Endodermal cell (in vitro differentiated cells): ENCODE measurements at regions not wholly inside any gene's neighbourhood (a gene's known extent, or its start where the extent isn't known, plus 50 kb on each side); places are given as distances from the start of the nearest gene placed in this dataset.

Experiments used
- DNase-seq: peaks from one replicate; pipeline ENCODE4 v3.0.0-alpha.2; 2017
- H3K27ac ChIP-seq: 2 replicates; pipeline ENCODE4 v1.5.1; 2013; ENCODE audit warnings: mild to moderate bottlenecking, low read depth, low read length, moderate library complexity
- H3K27me3 ChIP-seq: 2 replicates; pipeline ENCODE4 v1.6.1; 2013; ENCODE audit warnings: mild to moderate bottlenecking, low read length, moderate library complexity; ENCODE audit not compliant: insufficient read depth, control insufficient read depth, poor library complexity, severe bottlenecking
- H3K36me3 ChIP-seq: 2 replicates; pipeline ENCODE4 v1.7.0; 2013; ENCODE audit warnings: mild to moderate bottlenecking, low read length, moderate library complexity; ENCODE audit not compliant: control insufficient read depth, insufficient read depth
- H3K4me1 ChIP-seq: one replicate; pipeline ENCODE4 v1.7.0; 2013; ENCODE audit warnings: low read length; ENCODE audit not compliant: control insufficient read depth, insufficient read depth
- H3K4me3 ChIP-seq: 2 replicates; pipeline ENCODE4 v1.5.1; 2013; ENCODE audit warnings: mild to moderate bottlenecking, low read length, moderate library complexity
- H3K9ac ChIP-seq: 2 replicates; pipeline ENCODE4 v1.6.1; 2013; ENCODE audit warnings: mild to moderate bottlenecking, low read length, moderate library complexity; ENCODE audit not compliant: poor library complexity, severe bottlenecking; ENCODE audit errors: extremely low read depth
- H3K9me3 ChIP-seq: 2 replicates; pipeline ENCODE4 v1.6.1; 2013; ENCODE audit warnings: mild to moderate bottlenecking, low read length, moderate library complexity; ENCODE audit not compliant: control insufficient read depth
- H3K27ac Mint-ChIP-seq: 2 replicates; pipeline ENCODE4 v1.8.0; 2020; ENCODE audit warnings: mixed read lengths
- H3K27me3 Mint-ChIP-seq: 2 replicates; pipeline ENCODE4 v1.8.0; 2021; ENCODE audit warnings: mild to moderate bottlenecking, mixed read lengths; ENCODE audit not compliant: insufficient read depth
- H3K36me3 Mint-ChIP-seq: 2 replicates; pipeline ENCODE4 v1.8.0; 2020; ENCODE audit warnings: low read depth, mixed read lengths
- H3K4me1 Mint-ChIP-seq: 2 replicates; pipeline ENCODE4 v1.8.0; 2020; ENCODE audit warnings: mixed read lengths
- H3K4me3 Mint-ChIP-seq: 2 replicates; pipeline ENCODE4 v1.8.0; 2020; ENCODE audit warnings: mild to moderate bottlenecking, moderate library complexity, mixed read lengths
- H3K9me3 Mint-ChIP-seq: 2 replicates; pipeline ENCODE4 v1.8.0; 2020; ENCODE audit warnings: mild to moderate bottlenecking, mixed read lengths
- CTCF ChIP-seq: fragments of 200-600 bp; sonication (generic); conservative IDR thresholded peaks from 2 replicates; pipeline ENCODE4 v1.5.0; 2021; ENCODE audit warnings: antibody characterized with exemption, mild to moderate bottlenecking
- WGBS, 2 experiments: methylation state at CpG; one replicate each; pipeline versions ENCODE4 v1.1.5 to v1.1.7; 2013; ENCODE audit warnings: missing lambda C conversion rate in 2 of 2, mixed read lengths in 1 of 2; ENCODE audit not compliant: insufficient coverage in 1 of 2, insufficient read length in 1 of 2; 5-methylcytosine and 5-hydroxymethylcytosine counted together

- no peaks in the 10 kb centered on the region for H3K9me3 ChIP-seq
- H3K36me3 ChIP-seq: no peaks in the 10 kb centered on the region
- TF ChIP-seq CTCF: no peak
- Mint-ChIP-seq H3K4me3 (no peak overlapping the region), H3K27me3 (peaks cover 3% of the 10 kb centered on the region), H3K27ac (no peak overlapping the region), H3K36me3 (no peaks in the 10 kb centered on the region), H3K4me1 (no peaks in the 10 kb centered on the region), H3K9me3 (peaks cover 18% of the 10 kb centered on the region)
- no peak for DNase-seq
- H3K4me3 ChIP-seq: no peak overlapping the region
- H3K27ac ChIP-seq: no peak overlapping the region
- H3K9ac ChIP-seq: no peak overlapping the region
- no peaks in the 10 kb centered on the region for H3K4me1 ChIP-seq
- no peaks in the 10 kb centered on the region for H3K27me3 ChIP-seq
- 61 to 73% methylated on average over 4 to 9 of the region's 9 CpGs for WGBS, 2 experiments
Measured at GRCh38 chr1:4220362-4220761, 320.3 kb upstream of the C1orf174 start.

- Mint-ChIP-seq H3K4me3 (no peak overlapping the region), H3K27ac (no peak overlapping the region), H3K9me3 (peaks cover 18% of the 10 kb centered on the region), H3K36me3 (no peaks in the 10 kb centered on the region), H3K4me1 (no peaks in the 10 kb centered on the region), H3K27me3 (peaks cover 3% of the 10 kb centered on the region)
- Histone ChIP-seq H3K9me3 (no peaks in the 10 kb centered on the region), H3K4me3 (no peak overlapping the region), H3K9ac (no peak overlapping the region), H3K27me3 (no peaks in the 10 kb centered on the region), H3K27ac (no peak overlapping the region), H3K36me3 (no peaks in the 10 kb centered on the region), H3K4me1 (no peaks in the 10 kb centered on the region)
- no peak for TF ChIP-seq CTCF
- 92 to 93% methylated on average over 4 of the region's 4 CpGs for WGBS, 2 experiments
- DNase-seq: no peak
Measured at GRCh38 chr1:4221107-4221506, 321.0 kb upstream of the C1orf174 start.

GRCh38 chr1:4224684-4225467, 324.8 kb upstream of the C1orf174 start:
- no peak overlapping the region for H3K27ac ChIP-seq

More at GRCh38 chr1:4224684-4225467, 324.8 kb upstream of the C1orf174 start:
- Mint-ChIP-seq H3K4me3 (no peak overlapping the region), H3K9me3 (peaks cover 9% of the 10 kb centered on the region), H3K36me3 (no peaks in the 10 kb centered on the region), H3K27ac (no peak overlapping the region), H3K4me1 (no peaks in the 10 kb centered on the region), H3K27me3 (no peaks in the 10 kb centered on the region)
- Histone ChIP-seq H3K9ac (no peak overlapping the region), H3K4me3 (no peak overlapping the region), H3K27me3 (no peaks in the 10 kb centered on the region), H3K4me1 (no peaks in the 10 kb centered on the region), H3K36me3 (no peaks in the 10 kb centered on the region), H3K9me3 (no peaks in the 10 kb centered on the region)
- no peak for TF ChIP-seq CTCF
- no peak for DNase-seq
- WGBS, 2 experiments: 86 to 90% methylated on average over 14 to 18 of the region's 18 CpGs
